NCI-H446 (cell line): ENCODE measurements at regions not wholly inside any gene's neighbourhood (a gene's known extent, or its start where the extent isn't known, plus 50 kb on each side); places are given as distances from the start of the nearest gene placed in this dataset.

Source experiments
- DNase-seq, 2 experiments: peaks; one replicate each; lab custom pipeline; 2025; lab: John Stamatoyannopoulos, UW

GRCh38 chr11:86726770-86727504 lies 54.5 kb upstream of the ME3 start:
- no peak for DNase-seq

- DNase-seq, result no peak
These were observed 53.8 kb upstream of the ME3 start for GRCh38 chr11:86726118-86726753.

DNA sequence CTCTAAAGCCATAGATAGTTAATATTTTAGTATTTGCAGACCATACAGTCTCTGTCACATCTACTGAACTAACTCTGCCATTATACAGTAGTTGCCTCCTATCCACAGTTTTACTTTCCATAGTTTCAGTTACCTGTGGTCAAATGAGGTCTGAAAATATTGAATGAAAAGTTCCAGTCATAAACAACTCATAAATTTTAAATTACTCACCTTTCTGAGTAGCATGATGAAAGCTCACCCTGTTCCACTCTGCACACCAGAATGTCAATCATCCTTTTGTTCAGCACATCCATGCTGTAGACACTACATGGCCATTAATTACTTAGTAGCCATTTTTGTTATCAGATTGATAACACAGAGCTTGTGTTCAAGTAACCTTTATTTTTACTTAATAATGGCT lies 51.7 kb upstream of the ME3 start:
- no peak for DNase-seq

- DNase-seq, result no peak
These were observed 50.9 kb upstream of the ME3 start for GRCh38 chr11:86723281-86723680.

GRCh38 chr11:86722748-86723147 lies 50.3 kb upstream of the ME3 start:
- DNase-seq, result no peak
